ENCODE measurements at regions not wholly inside any gene's neighbourhood (a gene's known extent, or its start where the extent isn't known, plus 50 kb on each side); places are given as distances from the start of the nearest gene placed in this dataset.

DNA sequence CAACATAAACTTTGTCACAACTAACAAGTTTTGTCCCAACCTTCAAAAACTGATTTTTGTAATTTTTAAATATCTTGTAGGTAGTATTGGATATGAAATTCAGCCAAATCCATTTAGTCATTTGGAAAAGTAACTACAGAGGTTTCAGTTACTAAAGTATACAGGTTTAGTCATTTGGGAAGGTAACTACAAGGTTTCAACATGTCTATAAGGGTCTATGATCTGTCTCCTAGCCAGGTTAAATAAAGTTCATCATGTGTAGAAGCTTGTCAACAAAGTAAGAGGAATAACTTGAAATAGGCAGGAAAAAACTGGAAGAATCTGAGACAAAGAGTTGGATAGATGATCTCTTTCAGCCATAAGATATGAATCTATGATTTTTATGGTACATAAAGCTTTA, 229.8 kb downstream of the COL12A1 start:
- TF ChIP-seq, protein P1, sequence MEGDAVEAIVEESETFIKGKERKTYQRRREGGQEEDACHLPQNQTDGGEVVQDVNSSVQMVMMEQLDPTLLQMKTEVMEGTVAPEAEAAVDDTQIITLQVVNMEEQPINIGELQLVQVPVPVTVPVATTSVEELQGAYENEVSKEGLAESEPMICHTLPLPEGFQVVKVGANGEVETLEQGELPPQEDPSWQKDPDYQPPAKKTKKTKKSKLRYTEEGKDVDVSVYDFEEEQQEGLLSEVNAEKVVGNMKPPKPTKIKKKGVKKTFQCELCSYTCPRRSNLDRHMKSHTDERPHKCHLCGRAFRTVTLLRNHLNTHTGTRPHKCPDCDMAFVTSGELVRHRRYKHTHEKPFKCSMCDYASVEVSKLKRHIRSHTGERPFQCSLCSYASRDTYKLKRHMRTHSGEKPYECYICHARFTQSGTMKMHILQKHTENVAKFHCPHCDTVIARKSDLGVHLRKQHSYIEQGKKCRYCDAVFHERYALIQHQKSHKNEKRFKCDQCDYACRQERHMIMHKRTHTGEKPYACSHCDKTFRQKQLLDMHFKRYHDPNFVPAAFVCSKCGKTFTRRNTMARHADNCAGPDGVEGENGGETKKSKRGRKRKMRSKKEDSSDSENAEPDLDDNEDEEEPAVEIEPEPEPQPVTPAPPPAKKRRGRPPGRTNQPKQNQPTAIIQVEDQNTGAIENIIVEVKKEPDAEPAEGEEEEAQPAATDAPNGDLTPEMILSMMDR (IDR thresholded peaks at IDR 0.05): no peak
- TF ChIP-seq EZH2 (IDR thresholded peaks at IDR 0.05; ENCODE audit: borderline replicate concordance, insufficient read depth, low read depth, low read length, poor library complexity, severe bottlenecking): no peak
